PC-3 (cell line): ENCODE measurements at regions not wholly inside any gene's neighbourhood (a gene's known extent, or its start where the extent isn't known, plus 50 kb on each side); places are given as distances from the start of the nearest gene placed in this dataset.

Experiments
- ATAC-seq: fragments of 200-7000 bp; cut with Tn5 transposase; 2 replicates; pipeline ENCODE4 v1.9.1; 2020; ENCODE audit warnings: mild to moderate bottlenecking, moderate library complexity
- BruUV-seq: library from RNA; stranded (reverse); fragments of 400-500 nt; replicated peaks from 2 replicates; lab custom pipeline; 2021; lab: Mats Ljungman, UMichigan
- CTCF ChIA-PET: fragments of 300-600 bp; sonication (Branson Sonifier 250); formaldehyde crosslinking; loops from one replicate; lab custom pipeline; 2022; ENCODE audit warnings: antibody characterized with exemption; lab: Charles Lee
- POLR2A ChIA-PET: fragments of 300-600 bp; sonication (Branson Sonifier 250); formaldehyde crosslinking; loops from one replicate; lab custom pipeline; 2022; ENCODE audit warnings: antibody characterized with exemption; ENCODE audit not compliant: unreplicated experiment; lab: Charles Lee
- DNase-seq: peaks from one replicate; pipeline ENCODE4 v3.0.0-alpha.2; 2015
- H2AFZ ChIP-seq: fragments of 300-600 bp; sonication (generic); 2 replicates; pipeline ENCODE4 v1.6.0; 2016; ENCODE audit warnings: antibody characterized with exemption, low read length
- H3F3A ChIP-seq: fragments of 300-600 bp; sonication (generic); one replicate; pipeline ENCODE4 v1.6.0; 2017; ENCODE audit warnings: antibody characterized with exemption, low read length, control low read depth, mild to moderate bottlenecking; ENCODE audit not compliant: unreplicated experiment
- H3K27ac ChIP-seq: fragments of 300-600 bp; sonication (generic); 2 replicates; pipeline ENCODE4 v1.5.1; 2016; ENCODE audit warnings: mild to moderate bottlenecking, low read length
- H3K27me3 ChIP-seq: fragments of 300-600 bp; sonication (generic); 2 replicates; pipeline ENCODE4 v1.6.1; 2016; ENCODE audit warnings: low read length, mixed read lengths
- H3K36me3 ChIP-seq: fragments of 300-600 bp; sonication (generic); 2 replicates; pipeline ENCODE4 v1.6.1; 2016; ENCODE audit warnings: low read depth, mixed run types, low read length, mixed read lengths
- H3K4me1 ChIP-seq: fragments of 300-600 bp; sonication (generic); 2 replicates; pipeline ENCODE4 v1.5.1; 2016; ENCODE audit warnings: low read length; ENCODE audit not compliant: insufficient read depth
- H3K4me2 ChIP-seq: fragments of 300-600 bp; sonication (generic); 2 replicates; pipeline ENCODE4 v1.6.0; 2016; ENCODE audit warnings: low read length
- H3K4me3 ChIP-seq: fragments of 300-600 bp; sonication (generic); 2 replicates; pipeline ENCODE4 v1.5.1; 2016; ENCODE audit warnings: mild to moderate bottlenecking, low read length, mixed read lengths
- H3K79me2 ChIP-seq: fragments of 300-600 bp; sonication (generic); 2 replicates; pipeline ENCODE4 v1.6.1; 2017; ENCODE audit warnings: low read length, mixed read lengths
- H3K9ac ChIP-seq: fragments of 300-600 bp; sonication (generic); 2 replicates; pipeline ENCODE4 v1.6.0; 2016; ENCODE audit warnings: mild to moderate bottlenecking, low read length
- H3K9me2 ChIP-seq: fragments of 300-600 bp; sonication (generic); replicated peaks from 2 replicates; pipeline ENCODE4 v1.6.1; 2016; ENCODE audit warnings: mixed run types, low read length, mixed read lengths
- H3K9me3 ChIP-seq: fragments of 300-600 bp; sonication (generic); 2 replicates; pipeline ENCODE4 v1.6.1; 2016; ENCODE audit warnings: low read length, mixed read lengths
- H4K20me1 ChIP-seq: fragments of 300-600 bp; sonication (generic); 2 replicates; pipeline ENCODE4 v1.6.1; 2016; ENCODE audit warnings: low read length, mixed read lengths
- CTCF ChIP-seq: fragments of 300-600 bp; sonication (generic); conservative IDR thresholded peaks from 2 replicates; pipeline ENCODE4 v1.5.1; 2017; ENCODE audit warnings: antibody characterized with exemption, low read depth, mild to moderate bottlenecking, low read length
- EZH2 ChIP-seq: fragments of 300-600 bp; sonication (generic); IDR thresholded peaks from one replicate; pipeline ENCODE4 v1.6.1; 2017; ENCODE audit warnings: antibody characterized with exemption, mild to moderate bottlenecking, low read length; ENCODE audit not compliant: unreplicated experiment
- EZH2phosphoT487 ChIP-seq: fragments of 300-600 bp; sonication (generic); IDR thresholded peaks from 2 replicates; pipeline ENCODE4 v1.6.1; 2018; ENCODE audit warnings: mild to moderate bottlenecking, antibody characterized with exemption, low read length, borderline replicate concordance
- intact Hi-C: fragments of 100-400 bp; cut with micrococcal nuclease; formaldehyde crosslinking; loops from 2 replicates; pipeline ENCODE4 v1.9.0; 2023

DNA sequence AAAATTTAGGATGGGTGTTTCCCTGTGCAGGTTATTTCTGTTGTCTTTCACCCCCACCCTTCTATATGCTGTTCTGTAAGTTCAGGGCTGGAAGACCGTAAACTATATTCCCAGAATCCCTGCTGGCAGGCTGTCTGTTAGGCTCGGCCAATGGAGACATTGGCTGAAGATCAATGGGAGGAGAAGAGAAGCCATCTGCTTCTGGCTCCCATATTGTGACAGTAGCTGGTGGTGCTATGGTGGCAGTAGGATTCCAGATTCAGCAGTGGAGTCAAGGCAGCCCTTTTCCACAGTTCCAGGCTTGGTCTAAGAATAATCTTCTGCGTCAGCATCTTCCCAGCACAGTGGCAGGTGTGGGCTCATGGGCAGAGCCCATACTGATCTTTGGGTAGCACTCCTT lies 226.6 kb downstream of the ABHD5 start:
- CTCF ChIA-PET = no interaction called here

GRCh38 chr3:43919029-43919428 lies 228.3 kb downstream of the ABHD5 start:
- intact Hi-C loops = no loop called here
- Histone ChIP-seq H4K20me1 (no peaks in the 10 kb centered on the region), H3K27ac (no peak overlapping the region), H3K27me3 (no peaks in the 10 kb centered on the region), H3K9me3 (0 out of 2 replicates have a peak, but pooled peaks cover 5% of the 10 kb centered on the region), H3K9ac (no peak overlapping the region), H3K4me3 (no peak overlapping the region), H3K4me1 (peaks cover 10% of the 10 kb centered on the region), H3K79me2 (no peaks in the 10 kb centered on the region), H3K36me3 (no peaks in the 10 kb centered on the region), H3K4me2 (no peak overlapping the region), H3F3A (no peaks in the 10 kb centered on the region), H2AFZ (no peak overlapping the region), H3K9me2 (no peaks in the 10 kb centered on the region)
- BruUV-seq = no TSS peak
- CTCF ChIA-PET = interaction anchor here (0.5 kb wide), 1 partner anchor 155 kb away, joined by 3 read pairs; no protein-coding TSS in a partner anchor
- DNase-seq (peak; percentile 38), ATAC-seq (peak; percentile 90)
- POLR2A ChIA-PET = no interaction called here
- no peak for TF ChIP-seq EZH2phosphoT487
- no peak for TF ChIP-seq CTCF
- no peak for TF ChIP-seq EZH2

More for the DNA sequence above, 226.6 kb downstream of the ABHD5 start:
- Histone ChIP-seq H3K79me2 (no peaks in the 10 kb centered on the region), H3K36me3 (no peaks in the 10 kb centered on the region), H2AFZ (no peak overlapping the region), H3K9ac (no peak overlapping the region), H3K9me2 (no peaks in the 10 kb centered on the region), H3K4me3 (no peak overlapping the region), H3K27ac (no peak overlapping the region), H3F3A (no peaks in the 10 kb centered on the region), H4K20me1 (no peaks in the 10 kb centered on the region), H3K4me2 (no peak overlapping the region), H3K4me1 (peaks cover 10% of the 10 kb centered on the region), H3K27me3 (no peaks in the 10 kb centered on the region), H3K9me3 (0 out of 2 replicates have a peak, but pooled peaks cover 5% of the 10 kb centered on the region)
- no peak for ATAC-seq
- intact Hi-C loops = no loop called here
- no peak for DNase-seq
- POLR2A ChIA-PET = no interaction called here
- no TSS peak for BruUV-seq
- TF ChIP-seq CTCF = no peak
- no peak for TF ChIP-seq EZH2
- TF ChIP-seq EZH2phosphoT487 = no peak

DNA sequence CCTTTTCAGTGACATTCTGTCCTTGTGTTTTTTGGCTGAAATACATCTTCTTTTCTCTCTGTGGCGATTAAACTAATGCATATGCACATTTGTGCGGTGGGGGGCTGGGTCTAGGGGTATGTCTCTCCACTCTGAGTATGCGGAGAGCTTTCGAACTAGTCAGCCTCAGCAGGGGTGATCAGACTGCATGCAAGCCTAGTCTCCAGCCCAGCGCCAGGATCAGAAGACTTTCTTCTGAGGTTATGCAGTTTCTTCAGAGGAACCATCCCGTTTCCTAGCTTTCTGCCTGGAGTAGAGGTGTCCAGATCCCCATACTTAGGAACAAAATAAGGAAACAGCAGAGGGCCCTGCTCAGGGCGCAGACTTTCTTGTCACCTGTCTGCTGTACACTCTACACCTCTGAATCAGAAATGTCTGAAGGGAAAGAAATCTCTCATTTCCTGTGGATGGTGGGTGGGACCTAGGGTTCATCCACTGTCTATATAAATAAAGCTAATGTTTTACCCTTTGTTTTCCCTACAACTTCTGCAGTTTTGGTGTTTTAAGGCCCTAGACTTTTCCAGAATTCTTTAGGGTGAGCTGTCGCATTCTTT lies 230.4 kb downstream of the ABHD5 start:
- POLR2A ChIA-PET = no interaction called here

More for the DNA sequence above, 230.4 kb downstream of the ABHD5 start:
- BruUV-seq = no TSS peak
- CTCF ChIA-PET = no interaction called here
- Histone ChIP-seq H3K4me2 (no peak overlapping the region), H3K27ac (no peak overlapping the region), H3K79me2 (no peaks in the 10 kb centered on the region), H3K4me1 (peaks cover 10% of the 10 kb centered on the region), H3F3A (no peaks in the 10 kb centered on the region), H3K27me3 (no peaks in the 10 kb centered on the region), H3K9me3 (0 out of 2 replicates have a peak, but pooled peaks cover 5% of the 10 kb centered on the region), H3K9me2 (no peaks in the 10 kb centered on the region), H3K9ac (no peak overlapping the region), H3K4me3 (no peak overlapping the region), H4K20me1 (no peaks in the 10 kb centered on the region), H3K36me3 (no peaks in the 10 kb centered on the region), H2AFZ (no peak overlapping the region)
- ATAC-seq = no peak
- no peak for DNase-seq
- intact Hi-C loops = no loop called here
- TF ChIP-seq EZH2phosphoT487 (no peak), CTCF (no peak), EZH2 (no peak)
